SK-N-SH (cell line): ENCODE measurements at regions not wholly inside any gene's neighbourhood (a gene's known extent, or its start where the extent isn't known, plus 50 kb on each side); places are given as distances from the start of the nearest gene placed in this dataset.

Experiments
- CTCF ChIA-PET: fragments of 300-600, 350-600 bp; formaldehyde crosslinking; extraction: SDS; loops from one replicate; lab custom pipeline; 2021; lab: Yijun Ruan, JAX
- POLR2A ChIA-PET: fragments of 350-600 bp; sonication (Branson Sonifier 250); formaldehyde crosslinking; extraction: SDS; loops from one replicate; lab custom pipeline; 2020; ENCODE audit warnings: antibody characterized with exemption, inconsistent platforms; lab: Yijun Ruan, JAX
- DNase-seq: peaks from one replicate; pipeline ENCODE4 v3.0.0; 2012
- H2AFZ ChIP-seq: fragments of 200-600 bp; sonication (generic); 2 replicates; pipeline ENCODE4 v1.8.1; 2016; ENCODE audit warnings: antibody characterized with exemption, mild to moderate bottlenecking, low read depth
- H3F3A ChIP-seq: fragments of 200-600 bp; sonication (generic); replicated peaks from 2 replicates; pipeline ENCODE3; 2016; ENCODE audit warnings: antibody characterized with exemption, mild to moderate bottlenecking; ENCODE audit not compliant: insufficient read depth
- H3K27ac ChIP-seq, 2 experiments: fragments of 200-500 bp in 1 of 2; fragments of 200-600 bp in 1 of 2; sonication (Bioruptor generic) in 1 of 2; sonication (generic), shearing (Covaris generic) in 1 of 2; 2 replicates each; pipeline versions ENCODE4 v1.5.1 to v1.6.1; 2014 to 2016; ENCODE audit warnings: low read depth in 2 of 2, inconsistent platforms in 1 of 2, low read length in 1 of 2, mild to moderate bottlenecking in 1 of 2, mixed read lengths in 1 of 2
- H3K27me3 ChIP-seq: fragments of 200-600 bp; sonication (generic), shearing (Covaris generic); 2 replicates; pipeline ENCODE4 v1.6.1; 2016; ENCODE audit warnings: mixed run types; ENCODE audit not compliant: insufficient read depth
- H3K36me3 ChIP-seq, 2 experiments: fragments of 200-500 bp in 1 of 2; fragments of 200-600 bp in 1 of 2; sonication (Bioruptor generic) in 1 of 2; sonication (generic) in 1 of 2; replicated peaks in 1 of 2; 2 replicates each; pipeline versions ENCODE3 to v1.5.1; 2014 to 2016; ENCODE audit warnings: low read length in 1 of 2, mild to moderate bottlenecking in 1 of 2; ENCODE audit not compliant: insufficient read depth in 2 of 2, control insufficient read depth in 1 of 2
- H3K4me1 ChIP-seq, 2 experiments: fragments of 200-500 bp in 1 of 2; fragments of 200-600 bp in 1 of 2; sonication (Bioruptor generic) in 1 of 2; sonication (generic), shearing (Covaris generic) in 1 of 2; 2 replicates each; pipeline versions ENCODE4 v1.5.1 to v1.6.1; 2014 to 2016; ENCODE audit warnings: low read depth in 1 of 2, low read length in 1 of 2, mixed run types in 1 of 2; ENCODE audit not compliant: insufficient read depth in 2 of 2, control insufficient read depth in 1 of 2
- H3K4me2 ChIP-seq: fragments of 200-600 bp; sonication (generic), shearing (Covaris generic); 2 replicates; pipeline ENCODE4 v1.6.1; 2017; ENCODE audit warnings: mixed run types
- H3K4me3 ChIP-seq, 2 experiments: fragments of 200-500 bp in 1 of 2; fragments of 200-600 bp in 1 of 2; sonication (Bioruptor generic) in 1 of 2; sonication (generic), shearing (Covaris generic) in 1 of 2; 2 replicates each; pipeline versions ENCODE4 v1.5.1 to v1.8.1; 2014 to 2016; ENCODE audit warnings: low read depth in 2 of 2, inconsistent platforms in 1 of 2, low read length in 1 of 2, mild to moderate bottlenecking in 1 of 2, mixed read lengths in 1 of 2, moderate library complexity in 1 of 2
- H3K79me2 ChIP-seq: fragments of 200-600 bp; sonication (generic); 2 replicates; pipeline ENCODE4 v1.8.1; 2017; ENCODE audit warnings: mild to moderate bottlenecking; ENCODE audit not compliant: insufficient read depth
- H3K9ac ChIP-seq: fragments of 200-600 bp; sonication (generic); 2 replicates; pipeline ENCODE4 v1.6.1; 2017; ENCODE audit warnings: mixed run types
- H3K9me2 ChIP-seq: fragments of 200-600 bp; sonication (generic); 2 replicates; pipeline ENCODE4 v1.6.1; 2017; ENCODE audit warnings: mixed run types
- H3K9me3 ChIP-seq: fragments of 200-600 bp; sonication (generic); 2 replicates; pipeline ENCODE4 v1.6.1; 2017; ENCODE audit warnings: mixed run types, mild to moderate bottlenecking, moderate library complexity
- H4K20me1 ChIP-seq: fragments of 200-600 bp; sonication (generic); 2 replicates; pipeline ENCODE4 v1.6.1; 2017; ENCODE audit warnings: mild to moderate bottlenecking, mixed run types; ENCODE audit not compliant: insufficient read depth
- CHD2 ChIP-seq: fragments of 150-350 bp; IDR thresholded peaks from 2 replicates; pipeline ENCODE4 v1.6.1; 2018; ENCODE audit warnings: low read length; ENCODE audit not compliant: partially characterized antibody
- CTCF ChIP-seq: fragments of 200-600 bp; sonication (generic); IDR thresholded peaks from 2 replicates; pipeline ENCODE4 v1.6.1; 2017; ENCODE audit warnings: antibody characterized with exemption, mild to moderate bottlenecking, moderate library complexity
- ELF1 ChIP-seq: IDR thresholded peaks from 2 replicates; pipeline ENCODE4 v1.4.0; 2012
- EP300 ChIP-seq, 2 experiments: IDR thresholded peaks; 2 replicates each; pipeline versions ENCODE4 v1.4.0 to v1.6.1; 2012; ENCODE audit warnings: borderline replicate concordance in 1 of 2, low read depth in 1 of 2, low read length in 1 of 2
- FOSL2 ChIP-seq: IDR thresholded peaks from 2 replicates; pipeline ENCODE4 v1.4.0; 2012; ENCODE audit warnings: low read depth, mild to moderate bottlenecking, moderate library complexity, borderline replicate concordance
- JUND ChIP-seq: IDR thresholded peaks from 2 replicates; pipeline ENCODE4 v1.4.0; 2012
- MEF2A ChIP-seq: IDR thresholded peaks from 2 replicates; pipeline ENCODE4 v1.4.0; 2012; ENCODE audit warnings: low read depth, borderline replicate concordance
- MXI1 ChIP-seq: IDR thresholded peaks from 2 replicates; pipeline ENCODE4 v1.6.1; 2012; ENCODE audit warnings: mild to moderate bottlenecking, low read depth, low read length, improper control_type of control experiment
- NFIC ChIP-seq: IDR thresholded peaks from 2 replicates; pipeline ENCODE4 v1.4.0; 2012; ENCODE audit warnings: borderline replicate concordance
- NRF1 ChIP-seq: IDR thresholded peaks from 2 replicates; pipeline ENCODE4 v1.6.1; 2012; ENCODE audit warnings: low read depth, mild to moderate bottlenecking, low read length
- POLR2AphosphoS5 ChIP-seq: IDR thresholded peaks from 2 replicates; pipeline ENCODE4 v1.6.1; 2012; ENCODE audit warnings: low read depth, low read length
- SMC3 ChIP-seq: IDR thresholded peaks from 2 replicates; pipeline ENCODE4 v1.6.1; 2012; ENCODE audit warnings: low read depth, low read length, improper control_type of control experiment
- TAF1 ChIP-seq: IDR thresholded peaks from 2 replicates; pipeline ENCODE4 v1.6.1; 2012; ENCODE audit warnings: low read depth, mild to moderate bottlenecking, low read length, moderate library complexity, borderline replicate concordance
- YY1 ChIP-seq: IDR thresholded peaks from 2 replicates; pipeline ENCODE4 v1.4.0; 2012; ENCODE audit warnings: low read depth, mild to moderate bottlenecking
- WGBS: methylation state at CpG from one replicate; pipeline ENCODE4 v1.1.6; 2017; ENCODE audit warnings: low lambda C conversion rate; 5-methylcytosine and 5-hydroxymethylcytosine counted together
- TF ChIP-seq, protein P1 (sequence below): IDR thresholded peaks from 2 replicates; pipeline ENCODE4 v1.4.0; 2012; ENCODE audit warnings: low read depth, borderline replicate concordance
- TF ChIP-seq, protein P2 (sequence below): IDR thresholded peaks from 2 replicates; pipeline ENCODE4 v1.4.0; 2012; ENCODE audit warnings: low read depth, borderline replicate concordance

DNA sequence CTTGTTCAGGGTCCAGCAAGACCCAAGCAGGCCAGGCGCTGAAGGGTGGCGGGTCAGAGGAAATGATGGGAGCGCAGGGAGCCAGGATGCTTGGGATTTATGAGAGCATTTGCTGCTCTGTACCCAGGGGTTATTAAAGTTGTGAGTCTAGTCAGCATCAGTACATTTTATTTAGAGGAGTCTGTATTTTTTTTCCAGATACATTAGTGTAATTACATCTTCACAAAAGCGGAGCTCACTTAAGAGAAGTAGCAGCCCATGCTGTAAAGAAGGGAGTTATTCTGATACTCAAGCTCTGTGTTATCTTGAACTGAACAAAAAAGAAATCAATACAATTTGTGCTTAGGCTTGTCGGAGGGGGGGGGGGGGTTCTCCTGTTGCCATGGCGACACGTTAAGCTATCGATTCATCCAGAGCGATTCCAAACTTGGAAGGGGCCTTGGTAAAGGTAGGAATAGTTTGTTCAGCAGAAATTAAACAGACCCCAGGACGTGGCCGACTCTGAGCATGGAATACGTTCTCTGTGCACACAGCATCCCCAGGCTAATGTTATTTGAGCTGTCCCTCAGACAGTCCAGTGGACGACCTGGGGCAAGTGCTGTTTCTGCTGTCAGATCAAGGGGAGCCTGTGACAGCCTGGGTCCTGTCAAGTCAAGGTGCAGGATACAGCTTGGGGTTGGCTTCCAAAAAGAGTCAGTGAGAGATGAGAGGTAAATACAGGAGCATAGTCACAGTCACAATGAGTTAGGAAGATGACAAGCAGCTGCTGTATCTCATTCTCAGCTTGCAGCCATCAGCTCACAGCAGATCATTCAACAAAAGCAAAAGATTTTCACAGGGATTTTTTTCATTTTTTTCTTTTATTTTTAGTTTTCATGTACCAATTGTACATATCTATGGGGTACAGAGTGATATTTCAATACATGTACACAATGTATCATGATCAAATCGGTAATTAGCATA, 387.6 kb downstream of the DCDC2C start:
- DNase-seq, result no peak
- no peak for TF ChIP-seq NFIC
- no peak for TF ChIP-seq MEF2A
- TF ChIP-seq ELF1, result no peak
- TF ChIP-seq, protein P1, sequence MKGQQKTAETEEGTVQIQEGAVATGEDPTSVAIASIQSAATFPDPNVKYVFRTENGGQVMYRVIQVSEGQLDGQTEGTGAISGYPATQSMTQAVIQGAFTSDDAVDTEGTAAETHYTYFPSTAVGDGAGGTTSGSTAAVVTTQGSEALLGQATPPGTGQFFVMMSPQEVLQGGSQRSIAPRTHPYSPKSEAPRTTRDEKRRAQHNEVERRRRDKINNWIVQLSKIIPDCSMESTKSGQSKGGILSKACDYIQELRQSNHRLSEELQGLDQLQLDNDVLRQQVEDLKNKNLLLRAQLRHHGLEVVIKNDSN, result no peak
- TF ChIP-seq NRF1, result no peak
- no peak for TF ChIP-seq EP300 (IDR thresholded peaks at IDR 0.05; ENCODE audit: borderline replicate concordance in 1 of 2, low read depth in 1 of 2, low read length in 1 of 2)
- TF ChIP-seq TAF1, result no peak
- TF ChIP-seq FOSL2, result no peak
- TF ChIP-seq, protein P2, sequence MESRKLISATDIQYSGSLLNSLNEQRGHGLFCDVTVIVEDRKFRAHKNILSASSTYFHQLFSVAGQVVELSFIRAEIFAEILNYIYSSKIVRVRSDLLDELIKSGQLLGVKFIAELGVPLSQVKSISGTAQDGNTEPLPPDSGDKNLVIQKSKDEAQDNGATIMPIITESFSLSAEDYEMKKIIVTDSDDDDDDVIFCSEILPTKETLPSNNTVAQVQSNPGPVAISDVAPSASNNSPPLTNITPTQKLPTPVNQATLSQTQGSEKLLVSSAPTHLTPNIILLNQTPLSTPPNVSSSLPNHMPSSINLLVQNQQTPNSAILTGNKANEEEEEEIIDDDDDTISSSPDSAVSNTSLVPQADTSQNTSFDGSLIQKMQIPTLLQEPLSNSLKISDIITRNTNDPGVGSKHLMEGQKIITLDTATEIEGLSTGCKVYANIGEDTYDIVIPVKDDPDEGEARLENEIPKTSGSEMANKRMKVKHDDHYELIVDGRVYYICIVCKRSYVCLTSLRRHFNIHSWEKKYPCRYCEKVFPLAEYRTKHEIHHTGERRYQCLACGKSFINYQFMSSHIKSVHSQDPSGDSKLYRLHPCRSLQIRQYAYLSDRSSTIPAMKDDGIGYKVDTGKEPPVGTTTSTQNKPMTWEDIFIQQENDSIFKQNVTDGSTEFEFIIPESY, result no peak
- TF ChIP-seq POLR2AphosphoS5, result no peak
- no peak for TF ChIP-seq MXI1
- no peak for TF ChIP-seq JUND
- TF ChIP-seq SMC3, result no peak
- TF ChIP-seq CTCF, result no peak
- TF ChIP-seq YY1, result no peak
- no peak for TF ChIP-seq CHD2
- 10% methylated on average over 14 of the region's 14 CpGs for WGBS
- H3K27ac ChIP-seq, result no peak overlapping the region
- ChIA-PET CTCF (interaction anchor here (0.7 to 1.5 kb wide), 3 partner anchors 11 to 576 kb away, joined by 3 to 4 read pairs (median 3); no protein-coding TSS in a partner anchor), POLR2A (no interaction called here)
- no peaks in the 10 kb centered on the region for H3K9me2 ChIP-seq
- no peak overlapping the region for H3K9ac ChIP-seq
- H3K4me1 ChIP-seq, result no peaks in the 10 kb centered on the region; a peak in 1 of 4 replicates
- no peaks in the 10 kb centered on the region for H4K20me1 ChIP-seq
- no peaks in the 10 kb centered on the region for H3K36me3 ChIP-seq
- H3K4me3 ChIP-seq, result no peak overlapping the region
- H3K9me3 ChIP-seq, result no peaks in the 10 kb centered on the region
- H3K4me2 ChIP-seq, result no peak overlapping the region
- H3F3A ChIP-seq, result no peaks in the 10 kb centered on the region
- no peak overlapping the region for H2AFZ ChIP-seq
- H3K27me3 ChIP-seq, result no peaks in the 10 kb centered on the region
- H3K79me2 ChIP-seq, result no peaks in the 10 kb centered on the region
